ENCODE measurements at regions not wholly inside any gene's neighbourhood (a gene's known extent, or its start where the extent isn't known, plus 50 kb on each side); places are given as distances from the start of the nearest gene placed in this dataset.

GRCh38 chr18:28718696-28719095 lies 541.8 kb upstream of the CDH2 start:
- TF ChIP-seq HOXC10 (CRISPR knock-in tag; IDR thresholded peaks at IDR 0.05) (no peak), ZNF24 (tag by site-specific recombination; IDR thresholded peaks at IDR 0.05) (no peak), ZNF791 (tag by site-specific recombination; IDR thresholded peaks at IDR 0.05) (no peak), CTCF (tag by site-specific recombination; IDR thresholded peaks at IDR 0.05) (no peak)
